ENCODE measurements at regions not wholly inside any gene's neighbourhood (a gene's known extent, or its start where the extent isn't known, plus 50 kb on each side); places are given as distances from the start of the nearest gene placed in this dataset.

DNA sequence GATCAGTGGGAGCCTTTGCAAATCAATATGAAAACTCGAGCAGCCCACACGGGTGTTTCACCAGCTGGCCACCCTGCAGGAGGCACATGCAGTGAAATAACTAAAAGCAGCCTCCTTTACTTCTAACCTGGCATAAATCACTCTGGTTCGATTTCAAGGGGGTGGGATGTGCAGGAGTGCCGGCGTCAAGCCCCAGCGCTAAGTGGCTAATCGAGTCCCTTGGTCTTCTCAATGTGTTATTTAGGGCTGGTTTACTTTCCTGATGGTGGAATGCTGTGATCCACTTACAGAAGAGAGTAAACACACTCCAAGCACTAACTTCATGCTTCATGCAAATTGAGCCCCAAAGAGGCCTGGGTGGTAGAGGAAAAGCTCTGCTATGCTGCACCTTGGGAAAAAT, 109.4 kb downstream of the TMEM174 start (continued):
- TF ChIP-seq, protein P1, sequence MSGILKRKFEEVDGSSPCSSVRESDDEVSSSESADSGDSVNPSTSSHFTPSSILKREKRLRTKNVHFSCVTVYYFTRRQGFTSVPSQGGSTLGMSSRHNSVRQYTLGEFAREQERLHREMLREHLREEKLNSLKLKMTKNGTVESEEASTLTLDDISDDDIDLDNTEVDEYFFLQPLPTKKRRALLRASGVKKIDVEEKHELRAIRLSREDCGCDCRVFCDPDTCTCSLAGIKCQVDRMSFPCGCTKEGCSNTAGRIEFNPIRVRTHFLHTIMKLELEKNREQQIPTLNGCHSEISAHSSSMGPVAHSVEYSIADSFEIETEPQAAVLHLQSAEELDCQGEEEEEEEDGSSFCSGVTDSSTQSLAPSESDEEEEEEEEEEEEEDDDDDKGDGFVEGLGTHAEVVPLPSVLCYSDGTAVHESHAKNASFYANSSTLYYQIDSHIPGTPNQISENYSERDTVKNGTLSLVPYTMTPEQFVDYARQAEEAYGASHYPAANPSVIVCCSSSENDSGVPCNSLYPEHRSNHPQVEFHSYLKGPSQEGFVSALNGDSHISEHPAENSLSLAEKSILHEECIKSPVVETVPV (CRISPR knock-in tag; IDR thresholded peaks at IDR 0.05) = no peak

DNA sequence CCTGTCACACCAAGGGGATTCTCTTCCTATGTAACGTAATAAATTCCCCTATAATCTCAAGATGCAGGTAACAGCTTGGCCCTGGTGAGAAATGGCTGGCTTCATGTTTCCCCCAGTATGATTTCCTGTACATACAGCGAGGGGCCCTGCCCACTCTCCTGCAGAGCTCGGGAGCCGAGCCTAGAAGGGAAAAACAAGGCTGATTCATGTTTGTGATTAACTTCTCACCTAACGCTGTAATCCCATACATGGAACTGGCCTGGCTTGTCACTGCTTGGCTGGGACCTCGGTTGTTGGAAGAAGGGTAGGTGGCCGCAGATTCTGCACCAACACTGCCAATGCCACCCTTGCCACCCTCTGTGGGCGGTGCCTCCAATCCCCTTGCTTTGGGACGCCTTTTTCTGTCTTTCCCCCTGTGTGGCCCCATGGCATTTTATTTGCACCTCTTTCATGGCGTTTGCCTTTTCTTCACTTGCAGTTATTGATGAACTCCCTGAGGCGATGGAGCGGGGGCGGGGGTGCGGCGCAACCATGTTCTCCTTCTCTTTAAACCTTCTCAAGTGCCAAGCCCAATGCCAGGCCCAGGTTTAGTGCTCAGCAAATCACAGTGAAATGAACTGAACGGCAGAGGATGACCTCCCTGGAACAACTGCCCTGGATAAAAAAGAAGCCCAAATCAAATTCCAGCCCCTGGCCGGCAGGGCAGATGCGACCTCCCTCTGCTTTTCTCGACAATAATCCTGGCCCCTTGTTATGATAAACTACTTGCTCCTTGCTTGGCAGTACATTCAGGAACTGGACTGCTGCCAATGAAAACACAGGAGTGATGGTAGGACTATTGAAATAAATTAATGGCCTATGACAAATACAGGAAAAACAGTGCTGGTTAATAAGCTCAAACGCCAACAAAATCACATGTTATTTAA, 108.1 kb downstream of the TMEM174 start:
- ATAC-seq = peak; percentile 73
- TF ChIP-seq RARB (CRISPR knock-in tag; IDR thresholded peaks at IDR 0.05) (no peak), OSR1 (CRISPR knock-in tag; IDR thresholded peaks at IDR 0.05) (no peak), ESRRG (CRISPR knock-in tag; IDR thresholded peaks at IDR 0.05) (no peak), SNAI2 (CRISPR knock-in tag; IDR thresholded peaks at IDR 0.05) (no peak)

DNA sequence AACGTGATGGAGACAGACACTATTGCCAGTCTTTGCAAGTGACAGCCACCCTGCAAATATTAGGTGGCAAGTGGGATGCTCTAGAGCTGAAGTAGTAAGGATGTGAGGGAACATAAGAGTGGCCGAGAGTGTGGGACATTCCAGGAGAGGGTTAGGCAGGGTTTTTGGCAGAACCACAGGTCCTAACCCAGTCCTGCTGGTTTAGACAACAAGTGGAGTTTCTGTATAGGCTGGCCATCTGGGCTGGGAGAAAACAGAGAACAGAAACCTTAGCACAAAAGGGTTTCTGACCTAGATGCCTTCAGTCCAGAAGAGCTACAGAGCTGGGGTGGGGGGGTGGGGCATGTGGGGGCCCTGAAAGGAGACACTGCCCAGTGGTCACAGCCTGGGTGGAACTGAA, 107.4 kb downstream of the TMEM174 start:
- ATAC-seq = no peak; the same call in 2 of the 3 replicates
- TF ChIP-seq RARB (CRISPR knock-in tag; IDR thresholded peaks at IDR 0.05) (no peak), SNAI2 (CRISPR knock-in tag; IDR thresholded peaks at IDR 0.05) (no peak), CSDC2 (CRISPR knock-in tag; IDR thresholded peaks at IDR 0.05) (no peak), ESRRG (CRISPR knock-in tag; IDR thresholded peaks at IDR 0.05) (no peak), TCF4 (CRISPR knock-in tag; IDR thresholded peaks at IDR 0.05; ENCODE audit: borderline replicate concordance) (no peak), ZC3H10 (CRISPR knock-in tag; IDR thresholded peaks at IDR 0.05) (no peak), ZNF70 (CRISPR knock-in tag; IDR thresholded peaks at IDR 0.05) (no peak), ZFP3 (CRISPR knock-in tag; IDR thresholded peaks at IDR 0.05) (no peak)
- TF ChIP-seq, protein P2, sequence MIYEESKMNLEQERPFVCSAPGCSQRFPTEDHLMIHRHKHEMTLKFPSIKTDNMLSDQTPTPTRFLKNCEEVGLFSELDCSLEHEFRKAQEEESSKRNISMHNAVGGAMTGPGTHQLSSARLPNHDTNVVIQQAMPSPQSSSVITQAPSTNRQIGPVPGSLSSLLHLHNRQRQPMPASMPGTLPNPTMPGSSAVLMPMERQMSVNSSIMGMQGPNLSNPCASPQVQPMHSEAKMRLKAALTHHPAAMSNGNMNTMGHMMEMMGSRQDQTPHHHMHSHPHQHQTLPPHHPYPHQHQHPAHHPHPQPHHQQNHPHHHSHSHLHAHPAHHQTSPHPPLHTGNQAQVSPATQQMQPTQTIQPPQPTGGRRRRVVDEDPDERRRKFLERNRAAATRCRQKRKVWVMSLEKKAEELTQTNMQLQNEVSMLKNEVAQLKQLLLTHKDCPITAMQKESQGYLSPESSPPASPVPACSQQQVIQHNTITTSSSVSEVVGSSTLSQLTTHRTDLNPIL (CRISPR knock-in tag; IDR thresholded peaks at IDR 0.05; ENCODE audit: low read depth) = no peak
- TF ChIP-seq, protein P3, sequence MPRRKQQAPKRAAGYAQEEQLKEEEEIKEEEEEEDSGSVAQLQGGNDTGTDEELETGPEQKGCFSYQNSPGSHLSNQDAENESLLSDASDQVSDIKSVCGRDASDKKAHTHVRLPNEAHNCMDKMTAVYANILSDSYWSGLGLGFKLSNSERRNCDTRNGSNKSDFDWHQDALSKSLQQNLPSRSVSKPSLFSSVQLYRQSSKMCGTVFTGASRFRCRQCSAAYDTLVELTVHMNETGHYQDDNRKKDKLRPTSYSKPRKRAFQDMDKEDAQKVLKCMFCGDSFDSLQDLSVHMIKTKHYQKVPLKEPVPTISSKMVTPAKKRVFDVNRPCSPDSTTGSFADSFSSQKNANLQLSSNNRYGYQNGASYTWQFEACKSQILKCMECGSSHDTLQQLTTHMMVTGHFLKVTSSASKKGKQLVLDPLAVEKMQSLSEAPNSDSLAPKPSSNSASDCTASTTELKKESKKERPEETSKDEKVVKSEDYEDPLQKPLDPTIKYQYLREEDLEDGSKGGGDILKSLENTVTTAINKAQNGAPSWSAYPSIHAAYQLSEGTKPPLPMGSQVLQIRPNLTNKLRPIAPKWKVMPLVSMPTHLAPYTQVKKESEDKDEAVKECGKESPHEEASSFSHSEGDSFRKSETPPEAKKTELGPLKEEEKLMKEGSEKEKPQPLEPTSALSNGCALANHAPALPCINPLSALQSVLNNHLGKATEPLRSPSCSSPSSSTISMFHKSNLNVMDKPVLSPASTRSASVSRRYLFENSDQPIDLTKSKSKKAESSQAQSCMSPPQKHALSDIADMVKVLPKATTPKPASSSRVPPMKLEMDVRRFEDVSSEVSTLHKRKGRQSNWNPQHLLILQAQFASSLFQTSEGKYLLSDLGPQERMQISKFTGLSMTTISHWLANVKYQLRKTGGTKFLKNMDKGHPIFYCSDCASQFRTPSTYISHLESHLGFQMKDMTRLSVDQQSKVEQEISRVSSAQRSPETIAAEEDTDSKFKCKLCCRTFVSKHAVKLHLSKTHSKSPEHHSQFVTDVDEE (CRISPR knock-in tag; IDR thresholded peaks at IDR 0.05) = no peak
- TF ChIP-seq, protein P4, sequence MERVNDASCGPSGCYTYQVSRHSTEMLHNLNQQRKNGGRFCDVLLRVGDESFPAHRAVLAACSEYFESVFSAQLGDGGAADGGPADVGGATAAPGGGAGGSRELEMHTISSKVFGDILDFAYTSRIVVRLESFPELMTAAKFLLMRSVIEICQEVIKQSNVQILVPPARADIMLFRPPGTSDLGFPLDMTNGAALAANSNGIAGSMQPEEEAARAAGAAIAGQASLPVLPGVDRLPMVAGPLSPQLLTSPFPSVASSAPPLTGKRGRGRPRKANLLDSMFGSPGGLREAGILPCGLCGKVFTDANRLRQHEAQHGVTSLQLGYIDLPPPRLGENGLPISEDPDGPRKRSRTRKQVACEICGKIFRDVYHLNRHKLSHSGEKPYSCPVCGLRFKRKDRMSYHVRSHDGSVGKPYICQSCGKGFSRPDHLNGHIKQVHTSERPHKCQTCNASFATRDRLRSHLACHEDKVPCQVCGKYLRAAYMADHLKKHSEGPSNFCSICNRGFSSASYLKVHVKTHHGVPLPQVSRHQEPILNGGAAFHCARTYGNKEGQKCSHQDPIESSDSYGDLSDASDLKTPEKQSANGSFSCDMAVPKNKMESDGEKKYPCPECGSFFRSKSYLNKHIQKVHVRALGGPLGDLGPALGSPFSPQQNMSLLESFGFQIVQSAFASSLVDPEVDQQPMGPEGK (CRISPR knock-in tag; IDR thresholded peaks at IDR 0.05; ENCODE audit: borderline replicate concordance) = no peak
- TF ChIP-seq, protein P1 (CRISPR knock-in tag; IDR thresholded peaks at IDR 0.05) = no peak

DNA sequence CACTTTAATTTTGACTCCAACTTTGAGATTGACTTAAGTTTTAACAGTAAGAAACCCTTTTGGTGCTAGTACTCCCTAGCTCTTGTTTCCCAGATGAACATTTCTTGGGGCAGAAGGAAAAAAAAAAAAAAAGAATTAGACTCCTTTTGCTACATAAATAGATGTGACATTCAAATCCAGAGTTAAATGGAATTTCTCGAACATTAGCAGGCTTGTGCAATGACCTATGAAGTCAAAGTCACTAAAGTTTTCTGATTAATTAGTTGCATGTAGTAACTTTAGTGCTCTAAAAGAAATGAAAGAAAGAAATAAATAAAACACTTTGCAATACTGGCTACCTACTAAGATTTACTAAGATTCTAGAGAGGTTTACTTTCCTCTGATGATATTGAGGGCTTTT, 106.8 kb downstream of the TMEM174 start:
- ATAC-seq = no peak

More for the DNA sequence above, 106.8 kb downstream of the TMEM174 start:
- TF ChIP-seq, protein P4 (CRISPR knock-in tag; IDR thresholded peaks at IDR 0.05; ENCODE audit: borderline replicate concordance) = no peak
- TF ChIP-seq, protein P3 (CRISPR knock-in tag; IDR thresholded peaks at IDR 0.05) = no peak
- no peak for TF ChIP-seq BACH2 (CRISPR knock-in tag; IDR thresholded peaks at IDR 0.05; ENCODE audit: borderline replicate concordance)
- TF ChIP-seq ZFP30 (CRISPR knock-in tag; IDR thresholded peaks at IDR 0.05) = no peak
- no peak for TF ChIP-seq OSR1 (CRISPR knock-in tag; IDR thresholded peaks at IDR 0.05)
- no peak for TF ChIP-seq SNAI2 (CRISPR knock-in tag; IDR thresholded peaks at IDR 0.05)
